CD4-positive, alpha-beta T cell treated with Interleukin-4 for 4 hours (primary cell): ENCODE measurements at regions not wholly inside any gene's neighbourhood (a gene's known extent, or its start where the extent isn't known, plus 50 kb on each side); places are given as distances from the start of the nearest gene placed in this dataset.
"Not testable (repeated sequence)": the region's sequence is repeated elsewhere in the genome, so short reads cannot be mapped to it uniquely, and the experiment has no call there.

Experiments
- DNase-seq: peaks from one replicate; pipeline ENCODE4 v3.0.0-alpha.2; 2020

DNA sequence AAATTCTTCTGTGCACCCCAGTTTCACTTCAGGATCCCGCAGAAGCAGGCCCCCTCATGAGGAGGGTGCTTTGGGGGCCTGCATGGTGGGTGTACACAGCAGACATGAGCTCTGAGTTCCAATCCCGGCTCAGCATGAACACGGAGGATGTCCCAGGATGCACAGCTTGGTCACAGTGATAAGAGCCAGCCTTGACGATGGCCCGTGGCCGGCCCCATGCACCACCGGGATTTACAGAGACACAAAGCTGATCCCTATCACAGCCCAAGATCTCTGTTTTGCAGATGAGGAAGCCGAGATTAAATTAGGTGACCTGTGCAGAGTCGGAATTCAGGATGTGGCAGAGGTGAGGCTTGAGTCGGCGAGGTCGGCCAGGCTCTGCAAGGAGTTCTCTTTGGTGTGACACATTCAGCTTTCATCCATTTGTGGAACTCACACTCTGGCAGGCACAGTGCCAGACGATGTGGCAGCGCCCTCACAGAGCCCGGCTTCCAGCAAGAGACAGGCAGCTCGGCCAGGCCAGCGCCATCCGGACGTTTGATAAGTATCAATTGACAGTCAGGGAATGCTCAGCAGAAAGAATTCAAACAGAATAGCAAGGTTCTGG, 456.3 kb upstream of the MYT1L start:
- no peak for DNase-seq

DNA sequence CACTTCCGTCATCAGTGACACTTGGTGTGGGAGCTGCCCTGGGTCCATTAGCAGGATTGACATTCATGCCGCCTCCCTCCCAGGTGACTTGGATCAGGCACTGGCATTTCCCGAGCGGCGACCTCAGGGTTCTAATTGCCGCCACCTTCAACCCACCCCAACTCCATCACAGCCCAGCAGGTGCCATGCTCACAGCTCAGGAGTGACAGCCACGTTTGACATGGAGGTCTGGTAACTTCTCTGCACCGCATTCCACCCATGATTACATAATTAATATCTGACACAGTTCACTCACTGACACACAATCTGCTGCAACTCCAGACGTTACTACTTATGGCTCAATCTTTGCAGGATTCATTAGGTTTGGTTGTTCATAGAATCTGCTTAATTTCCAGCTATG, 450.9 kb upstream of the MYT1L start:
- DNase-seq: no peak

DNA sequence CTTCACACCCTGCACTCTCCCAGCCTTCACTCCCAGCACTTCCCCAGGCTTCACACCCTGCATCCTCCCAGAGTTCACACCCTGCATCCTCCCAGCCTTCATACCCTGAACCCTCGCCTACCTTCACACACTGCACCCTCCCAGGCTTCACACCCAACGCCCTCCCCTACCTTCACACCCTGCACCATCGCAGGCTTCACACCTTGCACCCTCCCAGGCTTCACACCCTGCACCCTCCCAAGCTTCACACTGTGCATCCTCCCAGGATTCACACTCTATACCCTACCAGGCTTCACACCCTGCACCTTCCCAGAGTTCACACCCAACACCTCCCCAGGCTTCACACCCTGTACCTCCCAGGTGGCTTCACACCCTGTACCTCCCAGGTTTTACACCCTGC, 448.7 kb upstream of the MYT1L start:
- DNase-seq: no peak

DNA sequence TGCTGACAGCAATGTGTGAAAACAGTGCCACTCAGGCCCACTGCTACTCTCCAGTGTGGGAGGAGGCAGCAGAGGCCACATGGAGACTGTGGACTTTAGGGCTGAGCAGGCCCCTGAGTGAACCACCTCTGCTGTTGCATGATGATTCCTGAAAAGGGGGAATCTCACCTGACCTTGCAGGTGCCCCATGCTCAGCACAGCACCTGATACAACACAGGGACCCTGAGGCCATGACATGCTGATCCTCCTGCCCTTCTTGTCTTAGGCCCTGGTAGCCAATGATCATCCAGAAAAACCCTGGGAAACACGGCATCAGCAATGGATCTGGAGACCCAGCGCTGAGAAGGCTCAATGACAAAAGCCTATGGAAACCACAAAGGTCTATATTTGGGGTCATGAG, 446.8 kb upstream of the MYT1L start:
- no peak for DNase-seq

DNA sequence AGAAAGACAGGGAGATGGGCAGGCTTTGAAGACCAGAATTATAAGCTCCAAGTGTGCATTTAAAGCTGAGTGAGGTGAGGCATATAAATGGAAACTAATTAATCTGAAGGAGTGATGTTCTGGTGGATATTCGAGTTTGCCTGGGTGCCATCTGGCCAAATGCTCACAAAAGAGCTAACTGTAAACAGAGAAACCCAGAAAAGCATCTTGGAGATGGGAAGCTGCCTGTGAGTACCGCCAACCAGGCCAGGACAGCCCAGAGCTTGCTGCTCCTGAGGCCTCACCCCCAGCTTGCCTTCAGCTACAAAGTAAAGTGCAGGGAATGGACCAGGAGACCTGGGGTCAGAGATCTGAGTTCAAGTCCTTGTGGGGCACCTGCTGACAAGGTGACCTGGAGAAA, 446.1 kb upstream of the MYT1L start:
- no peak for DNase-seq

DNA sequence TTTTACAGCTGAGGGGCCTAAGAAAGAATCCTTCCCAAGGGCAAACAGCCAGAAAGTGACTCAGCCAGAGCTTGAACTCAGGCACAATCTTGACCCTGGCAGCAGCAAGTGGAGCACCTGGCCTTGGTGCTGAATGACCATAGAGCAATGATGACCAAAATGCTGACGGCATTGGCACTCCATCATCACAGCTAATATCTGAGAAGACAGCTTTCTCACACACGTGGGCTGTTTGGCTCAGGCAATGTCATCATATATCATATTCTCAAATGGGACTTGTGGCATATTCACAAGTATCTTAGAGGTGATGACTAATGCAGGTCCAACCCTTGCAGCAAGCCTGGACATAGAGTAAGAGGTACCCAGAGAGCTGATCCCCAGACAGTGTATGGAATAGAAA, 443.9 kb upstream of the MYT1L start:
- no peak for DNase-seq

DNA sequence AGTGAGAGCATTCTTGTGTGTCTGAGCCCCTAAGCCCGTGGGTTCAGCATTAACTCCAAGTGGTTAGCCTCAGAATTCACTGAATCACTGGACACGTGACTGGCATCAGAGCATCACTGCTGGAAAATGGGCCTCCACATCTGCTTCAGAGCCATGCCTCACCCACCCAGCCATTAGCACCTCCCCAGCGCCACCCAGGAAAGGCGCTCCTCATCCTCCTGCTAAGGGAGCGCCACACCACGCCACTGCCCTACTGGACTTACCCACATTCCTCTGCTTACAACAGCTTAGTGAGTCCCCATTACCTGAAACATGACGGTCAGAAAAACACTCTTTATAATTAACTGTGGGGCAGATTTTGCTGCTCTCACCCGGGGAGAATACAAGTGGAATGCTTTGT, 442.6 kb upstream of the MYT1L start:
- DNase-seq: no peak

DNA sequence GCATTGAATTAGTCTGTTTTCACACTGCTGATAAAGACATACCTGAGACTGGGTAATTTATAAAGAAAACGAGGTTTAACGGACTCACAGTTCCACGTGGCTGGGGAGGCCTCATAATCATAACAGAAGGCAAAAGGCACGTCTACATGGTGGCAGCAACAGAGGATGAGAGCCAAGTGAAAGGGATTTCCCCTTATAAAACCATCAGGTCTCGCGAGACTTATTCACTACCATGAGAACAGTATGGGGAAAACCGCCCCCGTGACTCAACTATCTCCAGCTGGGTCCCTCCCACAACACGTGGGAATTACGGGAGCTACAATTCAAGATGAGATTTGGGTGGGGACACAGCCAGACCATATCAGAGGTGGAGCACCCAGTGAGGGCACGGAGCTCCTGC, 442.0 kb upstream of the MYT1L start:
- not testable (repeated sequence) for DNase-seq

DNA sequence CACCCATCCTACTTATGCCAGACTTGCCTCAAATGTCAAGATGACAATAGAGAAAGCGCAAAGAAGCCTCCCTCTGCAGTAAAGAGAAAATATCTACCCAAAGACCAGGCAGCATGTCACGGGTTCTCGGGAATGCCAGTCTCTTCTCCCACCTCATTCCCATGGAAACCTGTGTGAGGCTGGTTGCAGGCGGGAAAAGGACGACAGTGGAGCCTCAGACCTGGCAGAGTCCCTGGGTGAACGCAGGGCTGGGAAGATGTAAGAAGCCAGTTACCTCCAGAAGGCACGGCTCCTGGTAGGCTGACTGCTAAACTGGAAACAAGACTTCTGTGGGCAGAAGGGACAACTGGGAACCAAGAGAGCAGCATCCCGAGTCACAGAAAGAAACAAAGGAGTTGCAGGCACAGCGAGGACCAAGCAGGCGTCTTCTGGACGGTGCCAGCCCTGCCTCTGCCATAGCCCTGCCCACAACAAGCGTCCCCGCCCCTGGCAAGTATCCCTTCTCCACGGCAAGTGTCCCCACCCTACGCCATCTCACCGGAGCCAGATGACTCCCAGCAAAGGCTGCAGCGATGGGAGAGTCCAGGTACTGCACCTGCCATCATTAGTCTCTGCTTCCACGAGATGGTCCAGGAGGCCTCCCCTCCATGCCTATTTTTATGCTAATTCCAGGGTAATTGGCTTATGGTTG, 440.8 kb upstream of the MYT1L start:
- DNase-seq: no peak

DNA sequence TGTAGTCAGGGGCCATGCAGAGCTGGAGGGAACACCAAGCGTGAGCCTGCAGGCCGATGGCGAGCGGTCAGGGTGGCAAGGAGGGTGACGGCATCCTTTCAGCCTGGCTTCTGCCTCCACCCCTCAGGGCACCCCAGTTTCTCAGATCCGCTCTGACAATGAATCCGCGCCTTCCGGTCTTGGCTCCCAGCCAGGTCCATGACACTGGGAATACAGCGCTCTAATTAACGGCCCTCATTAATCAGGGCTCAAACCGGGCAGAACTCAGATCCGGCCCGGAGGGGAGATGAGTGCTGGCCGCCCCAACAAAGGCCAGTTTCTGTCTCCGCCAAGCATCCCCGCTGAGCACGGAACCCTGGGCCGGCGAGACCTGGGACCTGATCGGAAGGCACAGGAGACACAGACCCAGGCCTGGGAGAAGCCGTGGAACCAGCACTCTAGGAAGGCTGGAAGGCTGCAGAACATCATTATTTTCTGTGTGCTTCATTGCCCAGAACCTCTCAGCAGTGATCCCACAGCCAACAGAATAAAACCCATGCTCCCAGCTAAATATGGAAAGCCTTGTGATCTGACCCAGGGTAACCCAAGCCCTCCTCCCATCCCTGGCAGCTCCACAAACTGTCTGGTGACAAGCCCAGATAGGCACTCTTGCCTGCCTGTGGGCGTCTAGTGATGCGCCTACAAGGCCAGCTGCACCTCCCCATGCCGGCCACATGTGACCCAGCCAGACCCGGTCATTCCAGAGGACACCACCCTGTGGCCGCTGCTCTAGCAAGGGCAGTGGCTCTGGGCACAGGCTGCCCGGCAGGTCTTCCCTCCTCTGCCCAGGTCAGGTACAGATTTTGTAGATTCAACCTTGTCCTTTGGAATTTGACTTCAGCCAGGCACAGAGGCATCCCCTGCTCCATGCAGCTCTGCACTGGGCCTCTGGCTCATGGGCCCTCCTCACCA, 438.7 kb upstream of the MYT1L start:
- no peak for DNase-seq

DNA sequence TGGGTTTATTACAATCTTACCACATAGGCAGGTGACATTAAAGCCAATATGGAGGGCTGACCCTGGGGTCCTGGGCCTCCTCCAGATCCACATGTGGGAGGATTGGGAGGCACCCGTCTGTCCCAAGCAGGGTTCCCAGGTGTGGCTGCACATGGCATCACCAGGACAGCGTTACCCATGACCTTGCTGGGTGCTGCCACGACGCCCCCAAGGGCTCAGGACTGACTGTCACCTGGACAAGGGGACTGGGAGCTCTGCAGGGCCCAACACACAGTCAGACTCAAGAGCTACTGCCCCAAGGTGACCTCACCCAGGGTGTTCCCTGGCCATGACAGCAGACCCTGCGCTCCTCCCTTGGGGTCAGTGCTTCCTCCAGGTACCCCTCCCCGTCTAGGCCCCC, 437.4 kb upstream of the MYT1L start:
- no peak for DNase-seq

DNA sequence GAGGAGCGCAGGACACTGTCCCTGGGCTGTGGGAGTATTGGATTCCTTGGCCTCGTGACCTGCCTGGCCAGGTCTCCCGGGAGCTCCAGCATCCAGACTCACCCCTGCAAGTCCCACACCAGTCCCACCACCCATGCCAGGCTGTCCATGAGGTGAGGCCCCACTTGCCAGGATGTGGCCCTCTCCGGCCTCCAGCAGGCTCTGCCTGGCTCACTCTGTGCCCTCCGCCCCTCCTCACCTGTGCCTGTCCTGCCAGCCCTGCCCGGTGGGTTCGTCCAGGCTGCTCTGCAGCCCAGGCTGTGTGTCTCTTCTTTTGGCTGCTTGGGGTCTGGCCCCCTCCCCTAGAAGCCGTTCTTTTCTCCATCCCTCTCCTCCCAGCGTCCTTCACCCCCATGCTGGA, 436.8 kb upstream of the MYT1L start:
- DNase-seq: no peak

DNA sequence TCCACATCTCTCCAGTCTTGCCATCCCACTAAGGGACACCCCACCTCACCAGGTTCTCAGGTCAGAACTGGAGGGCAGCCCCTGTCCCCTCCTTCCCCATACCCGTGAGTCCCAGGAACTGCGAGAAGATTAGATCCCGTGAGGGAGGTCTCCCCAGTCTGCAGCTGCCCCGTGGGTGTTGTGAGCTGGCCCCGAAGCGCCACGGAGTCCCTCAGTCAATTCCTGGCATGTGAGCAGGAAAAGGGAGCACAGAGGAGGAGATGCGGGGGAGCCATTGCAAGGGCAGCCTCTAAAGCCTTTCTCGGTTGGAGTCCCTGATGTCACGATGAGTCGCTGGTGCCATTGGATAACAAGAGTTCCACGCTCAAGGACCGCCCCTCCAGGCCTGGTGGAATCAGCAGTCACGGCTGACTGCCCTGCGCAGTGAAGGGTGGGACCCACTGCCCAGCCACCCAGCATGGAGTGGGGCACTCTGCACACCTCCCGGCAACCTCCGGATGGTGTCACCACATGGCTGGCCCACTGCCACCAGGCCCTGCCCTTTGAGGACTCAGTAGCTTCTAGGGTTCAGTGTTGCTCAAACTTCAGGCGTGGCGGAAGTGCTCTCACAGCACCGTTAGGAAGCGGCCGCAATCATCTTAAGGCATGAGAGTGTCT, 434.9 kb upstream of the MYT1L start:
- DNase-seq: no peak

DNA sequence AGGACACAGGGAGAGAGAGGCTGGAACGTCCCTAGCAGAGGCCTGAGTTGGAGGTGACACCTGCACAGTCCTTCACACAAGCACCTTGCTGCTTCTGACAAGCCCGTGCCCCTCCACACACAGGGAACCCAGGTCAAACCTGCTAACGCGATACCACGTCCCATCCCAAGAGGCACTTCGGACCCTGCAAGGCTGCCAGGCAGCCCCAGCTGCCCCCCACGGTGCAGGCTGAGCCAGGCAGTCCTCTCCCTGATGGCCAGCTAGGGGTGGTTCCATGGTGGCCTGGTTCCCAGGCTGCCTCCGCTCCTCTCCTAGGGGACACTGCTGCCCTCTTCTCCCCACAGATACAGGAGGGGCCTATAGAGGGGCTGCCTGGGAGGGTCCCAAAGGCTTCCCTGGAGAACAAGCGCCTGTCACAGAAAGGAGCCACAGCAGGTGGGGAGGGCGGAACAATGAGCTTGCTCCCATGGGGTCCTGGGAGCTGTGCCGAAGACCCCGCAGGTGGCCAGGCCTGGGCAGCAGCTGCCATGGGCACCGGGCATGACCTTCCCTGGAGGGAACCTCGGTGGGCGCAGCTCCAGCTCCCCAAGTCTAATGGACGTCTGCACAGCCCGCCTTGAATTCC, 434.2 kb upstream of the MYT1L start:
- DNase-seq: no peak

DNA sequence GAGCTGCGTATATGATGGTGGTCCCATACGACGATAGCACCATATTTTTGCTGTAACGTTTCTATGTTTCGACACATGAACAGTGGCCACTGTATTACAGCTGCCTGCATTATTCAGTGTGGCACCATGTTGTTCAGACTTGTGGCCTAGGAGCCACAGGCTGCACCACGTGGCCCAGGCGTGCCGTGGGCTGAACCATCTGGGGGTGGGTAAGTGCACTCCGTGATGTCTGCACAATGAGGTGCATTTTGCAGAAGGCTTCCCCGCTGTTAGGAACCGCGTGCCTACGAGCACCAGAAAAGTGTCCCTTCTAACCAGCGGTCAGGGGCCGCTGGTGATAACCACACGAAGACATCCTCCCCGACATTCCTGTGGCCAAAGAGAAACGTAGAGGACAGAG, 433.7 kb upstream of the MYT1L start:
- no peak for DNase-seq

DNA sequence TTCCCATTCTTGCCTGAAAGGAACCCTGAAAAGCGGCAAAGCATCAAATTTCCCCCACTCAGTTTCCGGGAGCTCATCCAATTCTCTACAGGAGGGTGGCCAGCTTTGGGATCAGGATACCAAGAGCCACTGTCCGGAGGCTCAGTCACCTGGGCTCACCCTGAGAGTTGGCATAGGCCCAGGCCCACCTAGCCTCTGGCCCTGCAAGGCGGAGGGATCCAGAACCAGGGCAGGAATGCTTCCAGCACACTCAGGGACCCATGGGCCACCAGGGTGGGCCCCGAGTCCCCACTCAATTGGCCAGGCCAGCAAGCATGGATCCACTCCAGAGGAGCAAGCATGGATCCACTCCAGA, 432.9 kb upstream of the MYT1L start:
- no peak for DNase-seq

DNA sequence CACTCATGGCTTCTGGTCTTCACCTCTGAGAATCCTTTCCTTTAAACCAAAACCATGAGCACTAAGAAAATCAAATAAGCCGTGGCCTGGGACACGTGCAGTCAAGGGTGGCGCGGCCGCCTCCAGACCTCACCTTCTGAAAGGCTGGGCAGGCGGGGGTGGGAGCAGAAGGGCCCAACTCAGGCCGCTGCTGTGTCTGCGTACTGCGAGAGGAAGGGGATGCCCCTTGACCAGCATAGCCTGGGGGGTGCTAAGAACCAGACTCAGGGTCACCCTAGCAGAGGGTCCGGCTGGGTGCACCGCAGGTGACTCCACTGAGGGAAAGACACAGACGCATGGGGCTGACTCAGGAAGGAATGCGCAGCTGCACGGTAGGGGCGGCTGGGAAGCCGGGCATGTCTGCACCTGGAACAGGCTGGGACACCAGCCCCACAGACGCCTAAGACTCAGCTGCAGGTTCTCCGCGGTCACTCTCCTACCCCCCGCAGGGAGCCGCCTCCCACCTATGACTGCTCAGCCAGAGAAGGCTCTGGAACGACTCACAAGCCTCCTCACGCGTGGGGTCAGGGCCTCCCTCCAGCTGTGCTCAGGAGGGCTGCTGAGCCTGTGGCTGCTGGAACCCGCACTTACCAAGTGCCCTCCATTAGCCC, 432.4 kb upstream of the MYT1L start:
- DNase-seq: no peak

DNA sequence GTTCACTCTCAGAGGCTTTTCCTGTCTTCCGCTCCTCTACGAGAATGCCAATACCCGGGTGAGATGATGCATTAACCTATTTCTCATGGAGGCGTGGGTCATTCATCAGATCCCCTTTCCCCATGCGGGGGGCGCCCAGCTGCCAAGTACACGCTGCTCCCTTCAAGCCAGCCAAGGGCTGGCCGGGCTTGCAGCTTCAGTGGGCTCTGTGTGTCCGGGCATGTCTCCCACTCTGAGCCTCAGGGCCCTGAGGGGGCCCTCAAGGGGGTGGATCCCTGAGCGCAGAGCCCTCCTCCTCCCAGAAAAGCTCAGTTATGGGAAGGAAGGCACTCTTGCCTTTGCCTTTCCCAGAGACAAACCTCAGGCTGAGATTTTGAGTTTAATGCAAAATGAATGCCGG, 431.8 kb upstream of the MYT1L start:
- DNase-seq: no peak

DNA sequence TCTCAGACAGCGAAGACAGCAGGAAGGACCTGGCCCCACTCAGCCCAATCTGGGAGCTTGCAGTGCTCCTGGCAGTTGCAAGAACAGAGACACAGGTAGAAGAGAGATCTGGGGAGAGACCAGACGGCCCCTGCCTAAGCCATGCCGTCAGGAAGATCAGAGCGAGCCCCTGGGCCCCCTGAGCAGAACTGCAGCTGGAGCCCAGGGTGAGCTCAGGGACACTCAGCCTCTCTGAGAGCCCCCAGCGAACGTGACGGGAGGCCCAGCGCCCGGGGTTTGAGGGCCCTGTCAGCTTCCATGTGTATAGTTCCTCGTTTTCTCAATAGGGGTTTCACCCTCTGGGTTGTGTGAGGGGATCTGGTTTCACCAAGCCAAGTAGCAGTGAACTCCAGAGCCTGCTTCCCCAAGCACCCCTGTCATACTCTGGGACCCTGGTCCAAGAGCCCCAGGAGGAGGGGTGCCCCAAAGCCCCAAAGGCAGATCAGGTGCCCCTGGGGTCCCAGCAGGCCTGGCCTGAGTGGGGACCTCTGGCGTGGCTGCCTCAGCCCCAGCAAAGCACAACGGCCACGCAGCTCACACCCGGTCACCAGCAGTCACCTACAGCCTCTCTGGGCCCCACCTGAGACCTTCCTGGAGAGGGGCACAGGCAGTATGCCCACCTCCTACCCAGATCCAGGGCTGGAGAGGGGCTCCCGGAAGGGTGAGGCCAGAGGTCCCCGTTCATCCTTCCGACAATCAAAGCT, 431.3 kb upstream of the MYT1L start:
- DNase-seq: no peak

DNA sequence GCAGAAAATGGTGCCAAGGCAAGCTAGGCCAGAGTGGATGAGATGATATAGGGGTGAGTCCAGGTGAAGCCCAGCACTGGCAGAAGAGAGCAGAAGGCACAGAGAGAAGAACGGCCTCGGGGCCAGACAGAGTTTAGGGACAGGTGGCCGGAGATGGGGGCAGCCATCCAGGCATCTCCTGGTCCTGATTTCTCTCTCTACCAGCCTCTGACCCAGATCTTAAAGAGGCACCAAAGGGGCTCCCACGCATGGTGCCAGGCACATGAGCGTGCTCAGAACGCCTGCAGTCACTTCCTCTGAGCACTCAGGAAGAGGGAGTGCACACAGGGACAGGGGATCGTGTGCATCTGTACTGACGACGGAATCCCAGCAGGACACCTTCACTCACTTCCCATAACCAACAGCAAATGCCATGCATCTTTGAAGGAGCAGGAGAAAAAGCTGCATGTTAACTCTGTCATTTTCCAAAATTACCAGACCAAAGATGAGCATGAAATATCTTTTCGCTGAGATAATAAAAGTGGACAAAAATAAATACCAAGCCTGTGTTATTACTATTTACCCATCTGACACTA, 427.8 kb upstream of the MYT1L start:
- DNase-seq: no peak

DNA sequence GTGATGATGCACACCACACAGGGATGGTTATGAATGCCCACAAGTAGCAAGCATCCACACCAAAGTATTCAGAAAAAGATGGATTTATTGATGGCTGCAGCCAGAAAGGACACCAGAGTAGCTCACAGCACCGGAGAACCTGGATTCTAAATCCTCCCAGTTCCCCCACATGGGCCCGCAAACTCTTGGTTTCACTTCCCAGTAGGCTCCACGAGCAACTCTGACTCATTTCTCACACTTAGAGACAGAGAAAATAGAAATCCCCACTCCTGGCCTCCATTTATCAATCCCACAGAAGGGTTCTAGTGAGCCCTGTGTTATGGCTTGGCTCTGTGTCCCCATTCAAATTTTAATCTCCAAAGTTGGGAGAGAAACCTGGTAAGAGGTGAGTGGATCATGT, 426.7 kb upstream of the MYT1L start:
- no peak for DNase-seq

DNA sequence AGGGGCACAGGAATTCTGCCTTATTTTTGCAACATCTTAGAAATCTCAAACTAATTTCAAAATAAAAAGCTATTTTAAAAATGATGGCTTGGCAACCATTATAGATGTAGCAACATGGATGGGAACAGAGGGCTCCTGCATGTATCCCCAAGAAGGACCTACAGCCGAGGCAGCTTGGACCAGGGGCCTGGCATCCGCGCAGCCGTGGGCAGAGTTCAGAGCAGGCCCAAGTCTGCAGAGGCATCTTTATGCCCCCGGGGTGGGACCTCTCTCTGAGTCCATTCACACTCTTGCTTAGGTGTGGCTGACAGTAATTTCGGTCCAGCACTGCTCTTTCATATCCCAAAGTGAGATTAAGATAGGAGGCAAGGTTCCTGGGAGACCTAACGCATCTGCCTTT, 425.8 kb upstream of the MYT1L start:
- no peak for DNase-seq
